Activated CD8-positive, alpha-beta memory T cell treated with anti-CD3 and anti-CD28 coated beads, Interleukin-2, amount 50 U/mL, for 48 hours (primary cell): ENCODE measurements at regions not wholly inside any gene's neighbourhood (a gene's known extent, or its start where the extent isn't known, plus 50 kb on each side); places are given as distances from the start of the nearest gene placed in this dataset.
"Not testable (repeated sequence)": the region's sequence is repeated elsewhere in the genome, so short reads cannot be mapped to it uniquely, and the experiment has no call there.

Experiments
- DNase-seq: peaks from one replicate; pipeline ENCODE4 v3.0.0-alpha.2; 2020

- no peak for DNase-seq
Observed at GRCh38 chr1:232335741-232336293, 294.1 kb downstream of the SIPA1L2 start.

- DNase-seq: no peak
Observed at GRCh38 chr1:232335261-232335660, 294.7 kb downstream of the SIPA1L2 start.

- DNase-seq: no peak
Observed at GRCh38 chr1:232334811-232335210, 295.1 kb downstream of the SIPA1L2 start.

- no peak for DNase-seq
Observed at GRCh38 chr1:232334246-232334645, 295.7 kb downstream of the SIPA1L2 start.

GRCh38 chr1:232333419-232333767 lies 296.5 kb downstream of the SIPA1L2 start:
- no peak for DNase-seq

- DNase-seq: not testable (repeated sequence)
Observed at GRCh38 chr1:232332710-232333418, 297.1 kb downstream of the SIPA1L2 start.

- no peak for DNase-seq
Observed at GRCh38 chr1:232329103-232329813, 300.7 kb downstream of the SIPA1L2 start.

GRCh38 chr1:232328486-232329102 lies 301.3 kb downstream of the SIPA1L2 start:
- no peak for DNase-seq

GRCh38 chr1:232327899-232328298 lies 302.0 kb downstream of the SIPA1L2 start:
- no peak for DNase-seq

GRCh38 chr1:232327269-232327668 lies 302.7 kb downstream of the SIPA1L2 start:
- no peak for DNase-seq

GRCh38 chr1:232322162-232322734 lies 307.7 kb downstream of the SIPA1L2 start:
- no peak for DNase-seq

GRCh38 chr1:232319518-232320210 lies 310.3 kb downstream of the SIPA1L2 start:
- no peak for DNase-seq

- no peak for DNase-seq
Observed at GRCh38 chr1:232319072-232319471, 310.9 kb downstream of the SIPA1L2 start.

- no peak for DNase-seq
Observed at GRCh38 chr1:232318143-232318542, 311.8 kb downstream of the SIPA1L2 start.

- no peak for DNase-seq
Observed at GRCh38 chr1:232317350-232317749, 312.6 kb downstream of the SIPA1L2 start.

GRCh38 chr1:232316864-232317263 lies 313.1 kb downstream of the SIPA1L2 start:
- DNase-seq: no peak

- DNase-seq: not testable (repeated sequence)
Observed at GRCh38 chr1:232313876-232314275, 316.1 kb downstream of the SIPA1L2 start.

GRCh38 chr1:232310541-232310940 lies 319.4 kb downstream of the SIPA1L2 start:
- DNase-seq: no peak

- no peak for DNase-seq
Observed at GRCh38 chr1:232308616-232309015, 321.3 kb downstream of the SIPA1L2 start.

- DNase-seq: no peak
Observed at GRCh38 chr1:232307296-232308017, 322.5 kb downstream of the SIPA1L2 start.

- no peak for DNase-seq
Observed at GRCh38 chr1:232306269-232306961, 323.5 kb downstream of the SIPA1L2 start.
